GM21526 (cell line): ENCODE measurements at regions not wholly inside any gene's neighbourhood (a gene's known extent, or its start where the extent isn't known, plus 50 kb on each side); places are given as distances from the start of the nearest gene placed in this dataset.

Experiments used
- ATAC-seq: cut with Tn5 transposase; IDR thresholded peaks from one replicate; pipeline ENCODE4 v1.9.1; 2021; ENCODE audit warnings: moderate library complexity; ENCODE audit not compliant: unreplicated experiment, low FRiP score

- no peak for ATAC-seq
Observed at GRCh38 chr2:191556463-191556862, 121.5 kb upstream of the NABP1 start.

- no peak for ATAC-seq
Observed at GRCh38 chr2:191557841-191558240, 120.1 kb upstream of the NABP1 start.

DNA sequence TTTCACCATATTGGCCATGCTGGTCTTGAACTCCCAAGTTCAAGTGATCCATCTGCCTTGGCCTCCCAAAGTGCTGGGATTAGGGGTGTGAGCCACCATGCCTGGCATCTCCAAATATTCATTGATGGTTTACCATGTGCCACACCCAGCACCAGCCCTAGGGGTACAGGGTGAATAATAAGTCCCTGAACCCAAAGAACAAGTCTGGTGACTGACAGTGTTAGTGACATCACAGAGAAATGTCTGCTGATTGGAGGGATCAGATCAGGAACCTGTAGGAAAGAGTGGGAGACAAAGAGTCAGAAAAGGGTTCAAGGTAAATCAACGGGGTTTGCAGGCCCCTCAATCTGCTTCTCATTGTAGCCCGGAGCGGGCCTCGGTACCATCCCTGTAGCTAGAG lies 118.4 kb upstream of the NABP1 start:
- no peak for ATAC-seq

DNA sequence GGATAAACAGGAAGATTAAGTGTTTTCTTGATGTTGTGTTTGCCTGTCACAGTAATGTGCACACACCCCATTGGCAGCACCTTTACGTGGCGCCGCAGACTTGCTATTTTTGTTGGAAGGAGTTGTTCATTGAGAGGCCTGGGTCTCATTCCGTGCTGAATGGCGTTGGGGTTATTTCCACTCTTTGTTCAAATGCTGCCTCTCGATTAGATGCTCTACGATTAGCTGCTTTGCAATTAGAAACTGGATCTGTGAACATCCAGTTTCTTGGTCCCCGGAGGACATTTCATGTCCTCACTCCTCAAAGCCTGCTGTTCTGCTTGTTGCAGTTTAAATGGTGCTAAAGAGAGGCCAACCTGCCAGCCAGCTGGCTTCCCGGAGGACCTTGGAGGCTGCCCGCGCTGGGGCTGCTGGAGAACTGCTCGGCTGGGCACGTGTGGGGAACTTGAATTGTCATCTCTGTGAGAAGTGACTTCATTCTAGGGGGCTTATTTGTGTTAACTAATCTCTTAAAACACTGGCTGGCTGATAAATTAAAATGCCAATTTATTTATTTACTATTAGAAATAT lies 117.4 kb upstream of the NABP1 start:
- no peak for ATAC-seq

- ATAC-seq, result no peak
Observed at GRCh38 chr2:191565120-191565519, 112.8 kb upstream of the NABP1 start.

GRCh38 chr2:191565647-191566198 lies 112.2 kb upstream of the NABP1 start:
- peak; percentile 64 for ATAC-seq

- peak; percentile 77 for ATAC-seq
Observed at GRCh38 chr2:191566344-191566743, 111.6 kb upstream of the NABP1 start.

- ATAC-seq, result no peak
Observed at GRCh38 chr2:191567206-191567605, 110.7 kb upstream of the NABP1 start.

DNA sequence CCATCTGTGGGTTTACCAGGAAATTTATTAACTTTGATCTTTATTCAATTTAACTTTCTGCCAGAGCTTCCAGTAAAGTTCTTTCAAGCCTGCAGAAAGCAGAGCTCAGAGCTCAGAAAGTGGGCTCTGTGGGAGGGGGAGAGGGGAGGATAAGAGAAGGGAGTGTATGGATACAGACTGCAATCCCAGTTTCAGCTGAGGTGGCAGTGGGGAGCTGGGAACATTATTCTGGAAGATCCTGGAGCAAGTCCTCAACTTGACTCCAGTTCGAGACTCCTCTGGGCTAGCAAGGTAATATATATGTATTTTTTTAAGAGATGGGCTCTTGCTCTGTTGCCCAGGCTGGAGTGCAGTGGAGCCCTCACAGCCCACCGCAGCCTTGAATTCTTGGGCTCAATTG lies 108.9 kb upstream of the NABP1 start:
- ATAC-seq, result no peak

DNA sequence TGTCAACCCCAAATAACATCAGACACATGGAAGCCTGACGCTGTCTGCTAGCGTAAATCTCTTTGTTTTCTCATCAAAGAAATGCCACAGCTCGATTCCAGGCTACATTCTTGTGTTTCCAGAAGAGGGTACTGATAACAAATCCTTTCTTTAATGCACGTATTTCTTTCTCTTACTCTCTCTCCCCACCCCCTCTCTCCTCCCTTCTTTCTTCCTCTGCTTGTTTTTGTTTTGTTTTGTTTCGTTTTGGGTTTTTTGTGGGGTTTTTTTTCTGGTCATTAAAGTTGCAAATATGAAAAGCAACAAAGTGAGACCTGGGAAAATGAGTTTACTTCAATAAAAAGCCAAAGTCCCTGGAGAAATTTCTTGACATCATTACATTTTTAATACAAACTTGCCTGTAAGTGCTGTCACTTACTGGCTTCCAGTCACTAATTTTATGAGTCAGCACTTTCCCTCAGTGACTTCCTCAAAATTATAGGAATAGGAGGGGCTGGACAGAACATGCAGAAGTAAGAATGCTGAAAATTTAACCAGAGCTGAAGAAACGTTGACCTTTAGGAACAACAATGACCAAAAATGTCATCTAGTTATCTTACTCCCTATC lies 106.7 kb upstream of the NABP1 start:
- no peak for ATAC-seq

DNA sequence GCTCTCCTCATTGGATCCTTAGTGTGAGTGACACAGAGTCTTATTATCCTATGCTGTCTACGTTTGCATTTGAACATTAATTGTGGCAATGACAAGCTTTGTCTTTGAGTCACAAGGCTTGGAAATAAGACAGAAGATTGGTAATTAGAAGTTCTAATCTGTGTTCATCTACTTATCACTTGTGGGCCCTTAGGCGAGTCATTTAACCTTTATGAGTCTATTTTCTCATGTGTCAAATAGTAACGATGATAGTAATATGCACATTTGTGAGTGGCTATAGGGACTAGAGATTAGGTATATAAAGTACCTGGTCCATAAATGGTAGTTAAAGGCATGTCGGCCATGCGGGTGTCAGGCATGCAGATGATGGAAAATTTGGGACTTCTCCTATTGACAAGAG lies 105.6 kb upstream of the NABP1 start:
- ATAC-seq, result no peak

DNA sequence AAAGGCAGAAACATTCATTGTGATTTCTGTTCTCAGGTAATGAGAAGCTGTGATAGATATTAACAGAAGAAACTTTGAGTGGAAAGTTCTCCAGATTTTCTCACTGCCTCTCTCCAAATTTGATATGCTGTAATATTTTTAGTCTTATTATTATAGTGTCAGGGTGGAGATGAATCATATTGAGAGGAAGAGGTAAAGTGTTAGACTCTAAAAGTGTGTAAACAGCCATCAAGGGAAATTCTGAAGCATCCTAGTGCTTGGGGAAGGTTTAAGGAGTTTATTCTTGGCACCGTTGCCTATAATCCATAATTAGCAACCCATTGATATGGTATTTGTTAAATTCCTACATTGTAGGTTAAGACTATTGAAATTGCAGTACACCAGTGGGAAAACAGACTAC lies 104.7 kb upstream of the NABP1 start:
- no peak for ATAC-seq

DNA sequence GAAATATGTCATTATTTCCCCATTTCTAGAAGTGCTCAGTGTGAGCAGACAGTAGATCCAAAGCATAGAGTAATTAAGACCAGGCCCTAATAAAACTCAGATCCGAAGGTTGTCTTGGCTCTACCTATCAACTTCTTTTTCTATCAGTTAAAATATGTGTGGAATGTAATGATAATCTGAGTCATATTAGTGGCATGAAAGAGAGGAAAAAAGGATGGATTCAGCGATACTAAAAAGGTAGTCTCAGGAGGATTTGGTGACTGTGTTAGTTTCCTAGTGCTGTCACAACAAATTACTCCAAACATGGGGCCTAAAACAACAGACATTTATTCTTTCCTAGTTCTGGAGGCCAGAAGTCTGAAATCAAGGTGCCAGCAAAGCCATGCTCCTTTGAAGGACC lies 103.7 kb upstream of the NABP1 start:
- no peak for ATAC-seq

- ATAC-seq, result no peak
Observed at GRCh38 chr2:191577605-191578004, 100.3 kb upstream of the NABP1 start.

DNA sequence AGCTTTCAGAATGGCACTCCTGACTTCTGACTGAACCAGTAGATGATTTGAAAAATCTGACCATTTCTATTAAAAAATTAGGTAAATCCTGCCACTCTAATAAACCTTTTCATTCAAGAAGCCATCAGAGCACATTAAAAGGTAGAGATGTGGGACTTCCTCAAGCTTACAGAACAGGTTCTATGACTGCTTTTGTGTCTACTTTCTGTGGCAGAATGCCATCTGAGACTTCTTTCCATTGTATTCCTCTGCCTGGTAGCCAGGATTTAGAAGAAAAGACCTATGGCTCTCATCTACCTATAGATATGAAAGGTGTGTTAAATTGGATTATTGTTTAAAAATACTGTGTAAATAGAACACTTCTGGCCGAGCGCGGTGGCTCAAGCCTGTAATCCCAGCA lies 99.9 kb upstream of the NABP1 start:
- ATAC-seq, result no peak

DNA sequence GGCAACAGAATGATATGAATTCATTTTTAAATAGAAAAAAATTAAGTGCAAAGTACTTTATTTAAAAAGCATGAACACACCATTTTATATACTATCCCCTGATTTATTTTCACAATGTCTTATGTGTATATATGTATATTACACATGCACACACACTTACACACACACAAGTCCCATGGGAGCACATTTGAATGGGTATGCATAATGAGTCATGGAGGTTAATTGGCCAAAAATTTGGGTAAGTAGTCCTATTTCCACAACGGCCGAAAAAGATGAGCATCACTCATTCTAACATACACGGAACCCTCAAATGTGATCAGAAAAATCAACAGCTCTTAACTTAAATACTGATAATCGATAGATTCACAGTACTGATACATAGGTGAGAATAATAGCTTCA lies 97.4 kb upstream of the NABP1 start:
- ATAC-seq, result no peak

DNA sequence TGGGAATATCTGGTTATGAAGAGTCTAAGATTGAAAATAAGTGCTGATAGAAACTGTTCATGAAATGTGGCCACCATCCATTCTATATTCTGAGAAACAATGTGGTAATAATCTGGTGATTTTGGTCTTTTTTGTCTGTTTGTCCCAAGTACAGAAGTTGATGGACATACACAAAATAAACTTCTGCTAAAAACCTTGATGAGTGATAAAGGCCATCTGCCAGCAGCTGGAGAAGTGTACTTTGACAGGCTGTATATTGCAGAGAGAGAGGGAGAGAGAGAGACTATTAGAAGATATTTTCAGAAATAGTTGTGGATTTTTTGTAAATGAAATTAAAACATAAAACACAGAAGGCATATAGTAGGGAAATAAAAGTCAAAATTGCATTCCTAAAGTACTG lies 96.9 kb upstream of the NABP1 start:
- ATAC-seq, result no peak

- no peak for ATAC-seq
Observed at GRCh38 chr2:191582355-191582754, 95.6 kb upstream of the NABP1 start.

- no peak for ATAC-seq
Observed at GRCh38 chr2:191591025-191591424, 86.9 kb upstream of the NABP1 start.

DNA sequence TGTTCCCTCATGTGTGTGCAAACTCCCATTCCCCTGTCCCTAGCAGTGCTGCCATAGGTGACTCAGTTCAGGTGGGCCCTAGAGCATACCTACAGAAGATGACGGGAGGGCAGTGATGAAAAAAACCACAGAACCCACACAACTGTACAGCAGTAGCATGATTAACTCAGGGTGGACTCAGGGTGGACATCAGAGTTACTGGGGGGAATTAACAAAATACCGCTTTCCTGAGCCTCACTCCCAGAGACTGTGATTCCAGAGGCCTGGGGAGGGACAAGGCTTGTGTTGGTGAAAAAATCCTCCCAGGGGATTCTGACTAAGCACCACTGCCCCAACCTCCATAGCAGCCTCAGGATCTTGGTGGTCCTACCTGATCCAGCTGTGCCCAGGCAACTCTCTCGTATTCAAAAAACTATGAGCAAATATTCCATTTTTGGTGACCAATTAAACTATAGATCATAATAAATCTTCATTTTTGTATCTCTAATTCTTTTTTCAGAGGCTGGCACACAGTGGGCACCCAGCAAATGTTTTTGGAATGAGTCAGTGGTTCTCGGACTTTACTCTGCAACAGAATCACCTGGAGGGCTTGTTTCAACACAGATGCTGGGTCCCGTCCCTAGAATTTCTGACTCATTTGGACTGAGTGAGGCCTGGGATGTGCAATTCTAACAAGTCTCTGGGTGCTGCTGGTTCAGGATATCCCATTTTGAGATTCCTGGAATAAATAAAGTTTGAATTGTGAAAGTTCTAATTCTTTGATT lies 84.1 kb upstream of the NABP1 start:
- no peak for ATAC-seq

GRCh38 chr2:191597186-191597751 lies 80.7 kb upstream of the NABP1 start:
- no peak for ATAC-seq
